ENCODE measurements at regions not wholly inside any gene's neighbourhood (a gene's known extent, or its start where the extent isn't known, plus 50 kb on each side); places are given as distances from the start of the nearest gene placed in this dataset.
A peak's percentile ranks its signal among the peaks of the same experiment; 100 is the strongest.
"Not testable (repeated sequence)": the region's sequence is repeated elsewhere in the genome, so short reads cannot be mapped to it uniquely, and the experiment has no call there.

DNA sequence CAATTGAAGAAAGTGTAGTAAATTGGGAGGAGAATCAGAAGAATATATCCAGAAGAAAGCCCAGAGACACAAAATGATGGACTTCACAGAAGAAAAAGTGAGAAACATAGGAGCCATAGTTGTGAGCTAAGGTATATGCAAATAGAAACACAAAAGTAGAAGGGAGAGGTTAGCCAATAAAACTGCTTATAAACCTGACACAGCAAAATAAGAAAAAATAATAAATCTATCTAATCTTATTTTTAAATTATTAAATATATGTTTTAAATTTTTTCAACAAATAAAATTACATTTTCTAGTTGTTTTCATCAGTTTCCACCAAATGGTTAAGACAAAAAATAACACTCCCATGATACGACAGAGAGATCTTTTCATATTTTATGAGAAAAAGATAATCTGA, 903.5 kb downstream of the DNAJB9 start:
- H3K4me1 ChIP-seq (ENCODE audit: control insufficient read depth in 2 of 3, insufficient read depth in 2 of 3, low read depth in 1 of 3, low read length in 3 of 3), result no peaks in the 10 kb centered on the region
- intact Hi-C loops (cut with DNase I), result no loop called here
- FAIRE-seq (no peak), DNase-seq (no peak)
- no peak for TF ChIP-seq CTCF (IDR thresholded peaks at IDR 0.05; ENCODE audit: borderline replicate concordance, extremely low read depth, insufficient read depth)
- no peaks in the 10 kb centered on the region for H3K36me3 ChIP-seq (ENCODE audit: control insufficient read depth in 2 of 3, insufficient read depth in 3 of 3, low read length in 3 of 3)
- no peak overlapping the region for H3K9ac ChIP-seq (ENCODE audit: low read length in 3 of 3)
- H3K27me3 ChIP-seq (ENCODE audit: control insufficient read depth, insufficient read depth, low read length), result no peaks in the 10 kb centered on the region
- no peak overlapping the region for H3K27ac ChIP-seq (ENCODE audit: low read depth in 2 of 2, low read length in 2 of 2)
- H3K4me3 ChIP-seq (ENCODE audit: low read length in 3 of 3), result no peak overlapping the region
- no peaks in the 10 kb centered on the region for H3K9me3 ChIP-seq (ENCODE audit: control insufficient read depth in 2 of 3, insufficient read depth in 1 of 3, low read length in 3 of 3)

- Histone ChIP-seq H3K27ac (ENCODE audit: low read depth in 2 of 2, low read length in 2 of 2) (no peak overlapping the region), H3K9me3 (ENCODE audit: control insufficient read depth in 2 of 3, insufficient read depth in 1 of 3, low read length in 3 of 3) (no peaks in the 10 kb centered on the region), H3K4me3 (ENCODE audit: low read length in 3 of 3) (no peak overlapping the region), H3K36me3 (ENCODE audit: control insufficient read depth in 2 of 3, insufficient read depth in 3 of 3, low read length in 3 of 3) (no peaks in the 10 kb centered on the region), H3K27me3 (ENCODE audit: control insufficient read depth, insufficient read depth, low read length) (no peaks in the 10 kb centered on the region), H3K9ac (ENCODE audit: low read length in 3 of 3) (no peak overlapping the region), H3K4me1 (ENCODE audit: control insufficient read depth in 2 of 3, insufficient read depth in 2 of 3, low read depth in 1 of 3, low read length in 3 of 3) (no peaks in the 10 kb centered on the region)
- FAIRE-seq (no peak), DNase-seq (no peak)
- intact Hi-C loops (cut with DNase I), result no loop called here
- TF ChIP-seq CTCF (IDR thresholded peaks at IDR 0.05; ENCODE audit: borderline replicate concordance, extremely low read depth, insufficient read depth), result no peak
Observed at GRCh38 chr7:109476409-109476808, 906.7 kb downstream of the DNAJB9 start.

- H3K9me3 ChIP-seq (ENCODE audit: control insufficient read depth in 2 of 3, insufficient read depth in 1 of 3, low read length in 3 of 3), result no peaks in the 10 kb centered on the region
- FAIRE-seq (no peak), DNase-seq (peak in 1 of 5 donors; percentile 2)
- no peaks in the 10 kb centered on the region for H3K36me3 ChIP-seq (ENCODE audit: control insufficient read depth in 2 of 3, insufficient read depth in 3 of 3, low read length in 3 of 3)
- H3K4me3 ChIP-seq (ENCODE audit: low read length in 3 of 3), result no peak overlapping the region
- H3K27ac ChIP-seq (ENCODE audit: low read depth in 2 of 2, low read length in 2 of 2), result no peak overlapping the region
- no peaks in the 10 kb centered on the region for H3K27me3 ChIP-seq (ENCODE audit: control insufficient read depth, insufficient read depth, low read length)
- intact Hi-C loops (cut with DNase I), result no loop called here
- TF ChIP-seq CTCF (IDR thresholded peaks at IDR 0.05; ENCODE audit: borderline replicate concordance, extremely low read depth, insufficient read depth), result no peak
- no peak overlapping the region for H3K9ac ChIP-seq (ENCODE audit: low read length in 3 of 3)
- H3K4me1 ChIP-seq (ENCODE audit: control insufficient read depth in 2 of 3, insufficient read depth in 2 of 3, low read depth in 1 of 3, low read length in 3 of 3), result no peaks in the 10 kb centered on the region
Observed at GRCh38 chr7:109479388-109479787, 909.7 kb downstream of the DNAJB9 start.

DNA sequence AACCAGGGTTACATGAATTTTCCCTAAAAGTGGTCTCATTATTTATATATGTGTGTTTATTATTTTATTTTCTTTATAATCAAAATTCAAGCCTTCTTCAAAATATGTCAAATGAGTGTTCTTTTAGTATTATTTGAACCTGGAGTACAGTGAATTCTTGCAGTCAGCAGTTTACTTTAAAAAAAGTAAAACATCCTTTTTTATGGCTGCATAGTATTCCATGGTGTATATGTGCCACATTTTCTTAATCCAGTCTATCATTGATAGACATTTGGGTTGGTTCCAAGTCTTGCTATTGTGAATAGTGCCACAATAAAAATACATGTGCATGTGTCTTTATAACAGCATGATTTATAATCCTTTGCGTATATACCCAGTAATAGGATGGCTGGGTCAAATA, 920.9 kb downstream of the DNAJB9 start:
- H3K4me3 ChIP-seq (ENCODE audit: low read length in 3 of 3); H3K36me3 ChIP-seq (ENCODE audit: control insufficient read depth in 2 of 3, insufficient read depth in 3 of 3, low read length in 3 of 3); H3K27ac ChIP-seq (ENCODE audit: low read depth in 2 of 2, low read length in 2 of 2); H3K27me3 ChIP-seq (ENCODE audit: control insufficient read depth, insufficient read depth, low read length); DNase-seq; H3K9ac ChIP-seq (ENCODE audit: low read length in 3 of 3); FAIRE-seq; H3K4me1 ChIP-seq (ENCODE audit: control insufficient read depth in 2 of 3, insufficient read depth in 2 of 3, low read depth in 1 of 3, low read length in 3 of 3); intact Hi-C loops (cut with DNase I); H3K9me3 ChIP-seq (ENCODE audit: control insufficient read depth in 2 of 3, insufficient read depth in 1 of 3, low read length in 3 of 3): not testable (repeated sequence)
